ENCODE measurements at regions not wholly inside any gene's neighbourhood (a gene's known extent, or its start where the extent isn't known, plus 50 kb on each side); places are given as distances from the start of the nearest gene placed in this dataset.

GRCh38 chr3:110265302-110265701 lies 806.3 kb upstream of the NECTIN3 start:
- TF ChIP-seq CTCF (IDR thresholded peaks at IDR 0.05): no peak
- TF ChIP-seq POLR2A (IDR thresholded peaks at IDR 0.05): no peak

Measured in Peyer's patch (tissue), 4 donors.